ENCODE measurements at regions not wholly inside any gene's neighbourhood (a gene's known extent, or its start where the extent isn't known, plus 50 kb on each side); places are given as distances from the start of the nearest gene placed in this dataset.

- no peak for TF ChIP-seq CTCF (IDR thresholded peaks at IDR 0.05)
- DNase-seq (no peak), ATAC-seq (peak in 1 of 8 donors; percentile 41)
- H3K4me1 ChIP-seq, result peaks cover 0 to 13% (median 6%) of the 10 kb centered on the region in 9 donors
- no peaks in the 10 kb centered on the region for H3K9me3 ChIP-seq
- H3K27ac ChIP-seq, result no peak overlapping the region
- H3K36me3 ChIP-seq, result no peaks in the 10 kb centered on the region
- H3K4me3 ChIP-seq, result no peak overlapping the region
- H3K27me3 ChIP-seq, result no peaks in the 10 kb centered on the region
- intact Hi-C loops (cut with DNase I), result no loop called here
Measured at GRCh38 chr3:188067932-188068331, 86.0 kb upstream of the LPP start.

GRCh38 chr3:188068342-188068741 is 85.6 kb upstream of the LPP start:
- H3K4me3 ChIP-seq, result no peak overlapping the region
- no peaks in the 10 kb centered on the region for H3K36me3 ChIP-seq
- WGBS, 2 donors, result 84 to 88% methylated on average over 3 of the region's 3 CpGs
- no peak overlapping the region for H3K27ac ChIP-seq
- no peak for TF ChIP-seq CTCF (IDR thresholded peaks at IDR 0.05)
- intact Hi-C loops (cut with DNase I), result no loop called here
- H3K4me1 ChIP-seq, result peaks cover 0 to 13% (median 6%) of the 10 kb centered on the region in 9 donors
- DNase-seq, result no peak
- H3K27me3 ChIP-seq, result no peaks in the 10 kb centered on the region
- no peak for ATAC-seq
- no peaks in the 10 kb centered on the region for H3K9me3 ChIP-seq

- no peak for TF ChIP-seq CTCF (IDR thresholded peaks at IDR 0.05)
- no peak overlapping the region for H3K4me3 ChIP-seq
- H3K36me3 ChIP-seq, result no peaks in the 10 kb centered on the region
- no peak for DNase-seq
- no peaks in the 10 kb centered on the region for H3K27me3 ChIP-seq
- peaks cover 5 to 10% (median 7%) of the 10 kb centered on the region in 9 donors for H3K4me1 ChIP-seq
- intact Hi-C loops (cut with DNase I), result loop anchor here in 1 of 10 donors (10.0 kb wide), 1 partner anchor 193 kb away; no protein-coding TSS in a partner anchor
- H3K9me3 ChIP-seq, result no peaks in the 10 kb centered on the region
- WGBS, 2 donors, result 83 to 91% methylated on average over 2 of the region's 2 CpGs
- ATAC-seq, result no peak
- no peak overlapping the region for H3K27ac ChIP-seq
Measured at GRCh38 chr3:188071636-188072035, 82.3 kb upstream of the LPP start.

GRCh38 chr3:188076176-188076575 is 77.8 kb upstream of the LPP start:
- 56 to 57% methylated on average over 4 of the region's 4 CpGs for WGBS, 2 donors
- Histone ChIP-seq H3K9me3 (peaks cover 0 to 8% (median 5%) of the 10 kb centered on the region in 11 donors), H3K4me3 (no peak overlapping the region), H3K27me3 (no peaks in the 10 kb centered on the region), H3K36me3 (no peaks in the 10 kb centered on the region), H3K27ac (peak overlapping the region in 8 of 10 donors; percentile 3 to 65 (median 45)), H3K4me1 (peaks cover 0 to 13% (median 8%) of the 10 kb centered on the region in 9 donors)
- no peak for TF ChIP-seq CTCF (IDR thresholded peaks at IDR 0.05)
- intact Hi-C loops (cut with DNase I), result loop anchor here in 1 of 10 donors (5.0 to 10.0 kb wide), 2 partner anchors 76 to 189 kb away; partner anchors contain the start of gene LPP
- ATAC-seq (peak in 7 of 8 donors; percentile 26 to 80 (median 69)), DNase-seq (peak in 1 of 2 donors; percentile 26)
